HG03060 (cell line): ENCODE measurements at regions not wholly inside any gene's neighbourhood (a gene's known extent, or its start where the extent isn't known, plus 50 kb on each side); places are given as distances from the start of the nearest gene placed in this dataset.
"Not testable (repeated sequence)": the region's sequence is repeated elsewhere in the genome, so short reads cannot be mapped to it uniquely, and the experiment has no call there.

Experiments used
- ATAC-seq: cut with Tn5 transposase; IDR thresholded peaks from one replicate; pipeline ENCODE4 v1.9.1; 2021; ENCODE audit warnings: low read depth, moderate number of reproducible peaks; ENCODE audit not compliant: unreplicated experiment

- ATAC-seq, result no peak
Observed at GRCh38 chr14:71165121-71166031, 258.1 kb downstream of the PCNX1 start.

- ATAC-seq, result no peak
Observed at GRCh38 chr14:71166180-71166837, 259.1 kb downstream of the PCNX1 start.

GRCh38 chr14:71167325-71167950, 260.2 kb downstream of the PCNX1 start:
- ATAC-seq, result not testable (repeated sequence)

- not testable (repeated sequence) for ATAC-seq
Observed at GRCh38 chr14:71168161-71168560, 260.9 kb downstream of the PCNX1 start.

- ATAC-seq, result no peak
Observed at GRCh38 chr14:71168564-71169427, 261.5 kb downstream of the PCNX1 start.

- no peak for ATAC-seq
Observed at GRCh38 chr14:71169861-71170260, 262.6 kb downstream of the PCNX1 start.

GRCh38 chr14:71175491-71175890, 268.2 kb downstream of the PCNX1 start:
- no peak for ATAC-seq

GRCh38 chr14:71179066-71179465, 271.8 kb downstream of the PCNX1 start:
- ATAC-seq, result no peak

- ATAC-seq, result no peak
Observed at GRCh38 chr14:71180397-71180796, 273.1 kb downstream of the PCNX1 start.

GRCh38 chr14:71181215-71182003, 274.1 kb downstream of the PCNX1 start:
- ATAC-seq, result no peak

GRCh38 chr14:71183876-71184689, 276.8 kb downstream of the PCNX1 start:
- ATAC-seq, result no peak

- no peak for ATAC-seq
Observed at GRCh38 chr14:71185637-71186036, 278.4 kb downstream of the PCNX1 start.

GRCh38 chr14:71187633-71188356, 280.5 kb downstream of the PCNX1 start:
- no peak for ATAC-seq

GRCh38 chr14:71190770-71191374, 283.6 kb downstream of the PCNX1 start:
- ATAC-seq, result no peak

- no peak for ATAC-seq
Observed at GRCh38 chr14:71193663-71194062, 286.4 kb downstream of the PCNX1 start.

- ATAC-seq, result no peak
Observed at GRCh38 chr14:71194251-71194650, 287.0 kb downstream of the PCNX1 start.

GRCh38 chr14:71196921-71197320, 289.7 kb downstream of the PCNX1 start:
- ATAC-seq, result no peak

GRCh38 chr14:71198687-71199086, 291.4 kb downstream of the PCNX1 start:
- ATAC-seq, result no peak
